H9 (cell line): ENCODE measurements at regions not wholly inside any gene's neighbourhood (a gene's known extent, or its start where the extent isn't known, plus 50 kb on each side); places are given as distances from the start of the nearest gene placed in this dataset.

Source experiments
- DNase-seq: peaks from one replicate; pipeline ENCODE4 v3.0.0-alpha.2; 2017
- H2AFZ ChIP-seq: one replicate; pipeline ENCODE4 v1.6.1; 2013; ENCODE audit warnings: mild to moderate bottlenecking, low read length, control low read depth, moderate library complexity
- H2AK5ac ChIP-seq: 2 replicates; pipeline ENCODE4 v1.6.1; 2013; ENCODE audit warnings: low read length, control low read depth, mixed read lengths; ENCODE audit not compliant: insufficient read length
- H2BK120ac ChIP-seq: one replicate; pipeline ENCODE4 v1.6.1; 2013; ENCODE audit warnings: low read depth, mild to moderate bottlenecking, low read length, control low read depth, inconsistent platforms; ENCODE audit not compliant: poor library complexity, severe bottlenecking
- H2BK12ac ChIP-seq: 2 replicates; pipeline ENCODE4 v1.6.1; 2013; ENCODE audit warnings: low read length, control low read depth, mixed read lengths, low read depth; ENCODE audit not compliant: insufficient read length
- H2BK15ac ChIP-seq: 2 replicates; pipeline ENCODE4 v1.6.1; 2013; ENCODE audit warnings: low read depth, low read length, control low read depth
- H2BK20ac ChIP-seq: one replicate; pipeline ENCODE4 v1.6.1; 2013; ENCODE audit warnings: low read depth, mild to moderate bottlenecking, low read length, control low read depth, inconsistent platforms; ENCODE audit not compliant: poor library complexity, severe bottlenecking
- H2BK5ac ChIP-seq: 2 replicates; pipeline ENCODE4 v1.6.1; 2013; ENCODE audit warnings: low read length, control low read depth, mixed read lengths; ENCODE audit not compliant: insufficient read length
- H3K14ac ChIP-seq: 2 replicates; pipeline ENCODE4 v1.6.1; 2013; ENCODE audit warnings: low read length, control low read depth; ENCODE audit not compliant: insufficient read depth
- H3K18ac ChIP-seq: 2 replicates; pipeline ENCODE4 v1.6.1; 2013; ENCODE audit warnings: low read depth, mild to moderate bottlenecking, mixed read lengths, low read length, control low read depth; ENCODE audit not compliant: insufficient read length
- H3K23ac ChIP-seq: 2 replicates; pipeline ENCODE4 v1.6.1; 2013; ENCODE audit warnings: low read length, control low read depth, mixed read lengths, low read depth; ENCODE audit not compliant: insufficient read length
- H3K23me2 ChIP-seq: 2 replicates; pipeline ENCODE4 v1.6.1; 2013; ENCODE audit warnings: low read depth, mild to moderate bottlenecking, mixed read lengths, low read length, control low read depth; ENCODE audit not compliant: insufficient read length, poor library complexity, severe bottlenecking
- H3K27ac ChIP-seq: 2 replicates; pipeline ENCODE4 v1.5.1; 2013; ENCODE audit warnings: low read length, control low read depth, mixed read lengths, low read depth; ENCODE audit not compliant: insufficient read length
- H3K27me3 ChIP-seq: 2 replicates; pipeline ENCODE4 v1.6.1; 2013; ENCODE audit warnings: low read length, control low read depth, inconsistent platforms; ENCODE audit not compliant: insufficient read depth
- H3K4ac ChIP-seq: 2 replicates; pipeline ENCODE4 v1.6.1; 2013; ENCODE audit warnings: low read depth, mild to moderate bottlenecking, control low read depth, inconsistent platforms, low read length, moderate library complexity
- H3K4me1 ChIP-seq: 2 replicates; pipeline ENCODE4 v1.6.1; 2013; ENCODE audit warnings: low read length, control low read depth, inconsistent platforms; ENCODE audit not compliant: insufficient read depth
- H3K4me2 ChIP-seq: 2 replicates; pipeline ENCODE4 v1.6.1; 2013; ENCODE audit warnings: low read length, control low read depth, mixed read lengths; ENCODE audit not compliant: insufficient read length, insufficient read depth
- H3K56ac ChIP-seq: 2 replicates; pipeline ENCODE4 v1.6.1; 2013; ENCODE audit warnings: low read depth, mild to moderate bottlenecking, mixed read lengths, low read length, control low read depth; ENCODE audit not compliant: insufficient read length
- H3K79me1 ChIP-seq: 2 replicates; pipeline ENCODE4 v1.6.1; 2013; ENCODE audit warnings: low read depth, mild to moderate bottlenecking, moderate library complexity, low read length, control low read depth, inconsistent platforms; ENCODE audit not compliant: insufficient read depth, poor library complexity, severe bottlenecking
- H3K79me2 ChIP-seq: 2 replicates; pipeline ENCODE4 v1.6.1; 2013; ENCODE audit warnings: low read length, control low read depth, inconsistent platforms; ENCODE audit not compliant: insufficient read depth
- H3K9ac ChIP-seq: 2 replicates; pipeline ENCODE4 v1.6.1; 2013; ENCODE audit warnings: low read length, control low read depth, mixed read lengths; ENCODE audit not compliant: insufficient read length; ENCODE audit errors: extremely low read depth
- H3K9me3 ChIP-seq: one replicate; pipeline ENCODE4 v1.6.1; 2013; ENCODE audit warnings: low read depth, low read length, inconsistent platforms; ENCODE audit not compliant: control insufficient read depth
- H3T11ph ChIP-seq: one replicate; pipeline ENCODE4 v1.6.1; 2013; ENCODE audit warnings: mild to moderate bottlenecking, low read length, control low read depth, inconsistent platforms
- H4K20me1 ChIP-seq: one replicate; pipeline ENCODE4 v1.6.1; 2013; ENCODE audit not compliant: control insufficient read depth, insufficient read length, insufficient read depth
- H4K5ac ChIP-seq: 2 replicates; pipeline ENCODE4 v1.6.1; 2013; ENCODE audit warnings: low read depth, mild to moderate bottlenecking, mixed read lengths, low read length, control low read depth; ENCODE audit not compliant: insufficient read length
- H4K8ac ChIP-seq: replicated peaks from 2 replicates; pipeline ENCODE4 v1.6.1; 2013; ENCODE audit warnings: low read length, control low read depth, mixed read lengths, low read depth; ENCODE audit not compliant: insufficient read length
- H4K91ac ChIP-seq: 2 replicates; pipeline ENCODE4 v1.6.1; 2013; ENCODE audit warnings: low read depth, mild to moderate bottlenecking, moderate library complexity, mixed read lengths, low read length, control low read depth; ENCODE audit not compliant: insufficient read length
- H3K27ac Mint-ChIP-seq, 3 experiments: 2 replicates in 2 of 3; 3 replicates in 1 of 3; pipeline ENCODE4 v1.8.0; 2020 to 2021; ENCODE audit warnings: mixed read lengths in 3 of 3, mild to moderate bottlenecking in 1 of 3, moderate library complexity in 1 of 3
- H3K27me3 Mint-ChIP-seq: 2 replicates; pipeline ENCODE4 v1.8.0; 2021; ENCODE audit warnings: low read depth, mild to moderate bottlenecking, moderate library complexity, mixed read lengths
- H3K36me3 Mint-ChIP-seq, 3 experiments: 2 replicates in 2 of 3; 3 replicates in 1 of 3; pipeline ENCODE4 v1.8.0; 2020 to 2021; ENCODE audit warnings: low read depth in 3 of 3, mixed read lengths in 3 of 3; ENCODE audit not compliant: insufficient read depth in 1 of 3
- H3K4me1 Mint-ChIP-seq, 2 experiments: 2 replicates each; pipeline ENCODE4 v1.8.0; 2020; ENCODE audit warnings: mixed read lengths in 2 of 2
- H3K4me3 Mint-ChIP-seq, 2 experiments: 2 replicates in 1 of 2; 3 replicates in 1 of 2; pipeline ENCODE4 v1.8.0; 2020 to 2021; ENCODE audit warnings: mild to moderate bottlenecking in 2 of 2, mixed read lengths in 2 of 2, moderate library complexity in 1 of 2
- H3K9me3 Mint-ChIP-seq, 2 experiments: 2 replicates in 1 of 2; 3 replicates in 1 of 2; pipeline ENCODE4 v1.8.0; 2020; ENCODE audit warnings: mild to moderate bottlenecking in 2 of 2, mixed read lengths in 2 of 2, moderate library complexity in 1 of 2
- CTCF ChIP-seq: fragments of 200-600 bp; sonication (generic); conservative IDR thresholded peaks from 3 replicates; pipeline ENCODE4 v1.8.0; 2021; ENCODE audit warnings: antibody characterized with exemption, mild to moderate bottlenecking
- WGBS: extraction: QIAGEN DNeasy Blood & Tissue Kit; methylation state at CpG from one replicate; pipeline ENCODE4 v1.1.7; 2013; ENCODE audit warnings: missing lambda C conversion rate, low lambda C conversion rate, mixed read lengths; ENCODE audit not compliant: insufficient read length; ENCODE audit errors: extremely low coverage; 5-methylcytosine and 5-hydroxymethylcytosine counted together

GRCh38 chr17:77417575-77417974, 276.8 kb downstream of the SEC14L1 start:
- H3K27me3 ChIP-seq = no peaks in the 10 kb centered on the region
- Mint-ChIP-seq H3K36me3 (no peaks in the 10 kb centered on the region; a peak in 3 of 7 replicates), H3K4me1 (peaks cover 33 to 46% of the 10 kb centered on the region in 2 experiments), H3K4me3 (no peak overlapping the region), H3K9me3 (no peaks in the 10 kb centered on the region), H3K27ac (no peak overlapping the region), H3K27me3 (no peaks in the 10 kb centered on the region)
- H4K91ac ChIP-seq = no peak overlapping the region
- H3K4me2 ChIP-seq = no peak overlapping the region
- peaks cover 18% of the 10 kb centered on the region; the same call in 1 of the 2 replicates for H3K4me1 ChIP-seq
- no CpG with 5 or more reads among the region's 12 CpGs for WGBS
- H2BK5ac ChIP-seq = no peak overlapping the region
- peaks cover 2% of the 10 kb centered on the region; the same call in 1 of the 2 replicates for H3K79me2 ChIP-seq
- H3K18ac ChIP-seq = no peak overlapping the region
- H2AFZ ChIP-seq = no peak overlapping the region
- H2BK20ac ChIP-seq = no peak overlapping the region
- no peak for DNase-seq
- no peak overlapping the region for H2AK5ac ChIP-seq
- TF ChIP-seq CTCF = no peak
- H2BK120ac ChIP-seq = no peak overlapping the region
- peaks cover 5% of the 10 kb centered on the region for H4K20me1 ChIP-seq
- H3K9ac ChIP-seq = no peak overlapping the region
- no peak overlapping the region for H3K27ac ChIP-seq
- no peak overlapping the region for H3K56ac ChIP-seq
- H3K23me2 ChIP-seq = no peaks in the 10 kb centered on the region
- H4K8ac ChIP-seq = no peak overlapping the region
- no peaks in the 10 kb centered on the region for H3K9me3 ChIP-seq
- no peak overlapping the region for H3K23ac ChIP-seq
- no peak overlapping the region for H3K14ac ChIP-seq
- H2BK15ac ChIP-seq = no peak overlapping the region
- H3K4ac ChIP-seq = no peak overlapping the region
- no peak overlapping the region for H2BK12ac ChIP-seq
- no peak overlapping the region for H4K5ac ChIP-seq
- no peak overlapping the region for H3T11ph ChIP-seq
- H3K79me1 ChIP-seq = no peaks in the 10 kb centered on the region
